HepG2 (cell line): ENCODE measurements at regions not wholly inside any gene's neighbourhood (a gene's known extent, or its start where the extent isn't known, plus 50 kb on each side); places are given as distances from the start of the nearest gene placed in this dataset.
"Not testable (repeated sequence)": the region's sequence is repeated elsewhere in the genome, so short reads cannot be mapped to it uniquely, and the experiment has no call there.

Source experiments
- ATAC-seq: fragments of 200-7000 bp; cut with Tn5 transposase; 3 replicates; pipeline ENCODE4 v1.9.1; 2020; ENCODE audit warnings: mild to moderate bottlenecking, moderate library complexity
- BruUV-seq: library from RNA; stranded (reverse); fragments of 400-500 nt; replicated peaks from 2 replicates; lab custom pipeline; 2021; lab: Mats Ljungman, UMichigan
- CTCF ChIA-PET: fragments of 300-600 bp; formaldehyde crosslinking; extraction: SDS; loops from one replicate; lab custom pipeline; 2021; ENCODE audit warnings: low total read pairs, inconsistent platforms, low intra/inter-chr PET ratio; lab: Yijun Ruan, JAX
- POLR2A ChIA-PET: fragments of 350-600 bp; sonication (Branson Sonifier 250); formaldehyde crosslinking; loops from one replicate; lab custom pipeline; 2020; ENCODE audit warnings: antibody characterized with exemption, inconsistent platforms; lab: Yijun Ruan, JAX
- DNase-seq: peaks from one replicate; pipeline ENCODE4 v3.0.0-alpha.2; 2015; ENCODE audit warnings: low spot score
- FAIRE-seq: peaks from 3 replicates; lab custom pipeline; 2011; peaks lifted over from hg19 to GRCh38; lab: Jason Lieb, UNC
- H2AFZ ChIP-seq: one replicate; pipeline ENCODE4 v1.6.1; 2011; ENCODE audit warnings: low read length, inconsistent platforms
- H3K27ac ChIP-seq: fragments of 300-600 bp; 3 replicates; pipeline ENCODE4 v1.8.0; 2011; ENCODE audit warnings: mixed run types, mild to moderate bottlenecking, mixed read lengths, low read length, inconsistent platforms; ENCODE audit not compliant: insufficient read depth; ENCODE audit errors: extremely low read length
- H3K27me3 ChIP-seq, 2 experiments: fragments of 200-600 bp in 1 of 2; 2 replicates in 1 of 2; 3 replicates in 1 of 2; pipeline versions ENCODE4 v1.6.0 to v1.8.0; 2011; ENCODE audit warnings: low read length in 2 of 2, mild to moderate bottlenecking in 2 of 2, moderate library complexity in 2 of 2, inconsistent platforms in 1 of 2; ENCODE audit not compliant: insufficient read depth in 2 of 2, control insufficient read depth in 1 of 2
- H3K36me3 ChIP-seq, 2 experiments: fragments of 200-600 bp in 1 of 2; replicated peaks in 1 of 2; 2 replicates in 1 of 2; 3 replicates in 1 of 2; pipeline versions ENCODE4 v1.5.1 to v1.8.0; 2011; ENCODE audit warnings: low read length in 2 of 2, inconsistent platforms in 1 of 2; ENCODE audit not compliant: insufficient read depth in 2 of 2, control insufficient read depth in 1 of 2
- H3K4me1 ChIP-seq: 2 replicates; pipeline ENCODE4 v1.5.1; 2012; ENCODE audit warnings: low read length, inconsistent platforms; ENCODE audit not compliant: insufficient read depth
- H3K4me2 ChIP-seq: 2 replicates; pipeline ENCODE4 v1.6.0; 2011; ENCODE audit warnings: low read depth, low read length, inconsistent platforms
- H3K4me3 ChIP-seq, 3 experiments: fragments of 200-600 bp in 1 of 3; sonication (generic), shearing (Covaris generic) in 1 of 3; replicated peaks in 1 of 3; 2 replicates each; pipeline ENCODE4 v1.5.1; 2011 to 2016; ENCODE audit warnings: low read length in 3 of 3, inconsistent platforms in 2 of 3, low read depth in 2 of 3, mild to moderate bottlenecking in 2 of 3, control low read depth in 1 of 3, mixed read lengths in 1 of 3; ENCODE audit not compliant: insufficient read depth in 1 of 3
- H3K79me2 ChIP-seq: one replicate; pipeline ENCODE4 v1.6.1; 2011; ENCODE audit warnings: low read length, inconsistent platforms; ENCODE audit not compliant: insufficient read depth
- H3K9ac ChIP-seq: 2 replicates; pipeline ENCODE4 v1.6.0; 2011; ENCODE audit warnings: mild to moderate bottlenecking, low read depth, low read length, inconsistent platforms; ENCODE audit not compliant: insufficient read depth
- H3K9me3 ChIP-seq: 2 replicates; pipeline ENCODE4 v1.5.1; 2012; ENCODE audit warnings: mild to moderate bottlenecking, low read length
- H4K20me1 ChIP-seq: 2 replicates; pipeline ENCODE4 v1.6.0; 2011; ENCODE audit warnings: inconsistent platforms, mild to moderate bottlenecking, low read length, moderate library complexity; ENCODE audit not compliant: insufficient read depth
- FOXM1 ChIP-seq: sonication (generic); formaldehyde crosslinking; IDR thresholded peaks from 2 replicates; pipeline ENCODE4 v1.5.0; 2020; ENCODE audit warnings: missing genetic modification reagents
- HDAC1 ChIP-seq: sonication (generic); formaldehyde crosslinking; IDR thresholded peaks from 2 replicates; pipeline ENCODE4 v1.5.1; 2020; ENCODE audit warnings: mild to moderate bottlenecking, missing genetic modification reagents
- MAFF ChIP-seq: IDR thresholded peaks from 2 replicates; pipeline ENCODE4 v1.6.1; 2011; ENCODE audit warnings: low read depth, low read length, improper control_type of control experiment
- MAFK ChIP-seq, 2 experiments: IDR thresholded peaks in 1 of 2; conservative IDR thresholded peaks in 1 of 2; 2 replicates each; pipeline ENCODE4 v1.6.1; 2011; ENCODE audit warnings: improper control_type of control experiment in 2 of 2, low read length in 2 of 2
- MZF1 ChIP-seq: sonication (generic); formaldehyde crosslinking; IDR thresholded peaks from 2 replicates; pipeline ENCODE4 v1.8.1; 2023; ENCODE audit warnings: mild to moderate bottlenecking, missing genetic modification reagents, borderline replicate concordance
- NCOA2 ChIP-seq: sonication (generic); formaldehyde crosslinking; IDR thresholded peaks from 2 replicates; pipeline ENCODE4 v1.8.0; 2022; ENCODE audit warnings: inconsistent platforms
- PRMT3 ChIP-seq: sonication (generic); formaldehyde crosslinking; IDR thresholded peaks from 2 replicates; pipeline ENCODE4 v1.8.1; 2022; ENCODE audit warnings: low read depth, mild to moderate bottlenecking, moderate library complexity, missing genetic modification reagents, borderline replicate concordance
- TFDP1 ChIP-seq: IDR thresholded peaks from 2 replicates; pipeline ENCODE4 v1.6.1; 2016; ENCODE audit warnings: missing compliant biosample characterization, missing genetic modification reagents, borderline replicate concordance
- TOE1 ChIP-seq: sonication (generic); formaldehyde crosslinking; IDR thresholded peaks from 2 replicates; pipeline ENCODE4 v1.4.0; 2020; ENCODE audit warnings: mild to moderate bottlenecking, missing genetic modification reagents
- ZBTB33 ChIP-seq: sonication (generic); formaldehyde crosslinking; IDR thresholded peaks from 2 replicates; pipeline ENCODE4 v1.4.0; 2020; ENCODE audit warnings: missing genetic modification reagents
- ZBTB38 ChIP-seq: sonication (generic); formaldehyde crosslinking; IDR thresholded peaks from 2 replicates; pipeline ENCODE4 v1.5.1; 2020; ENCODE audit warnings: mild to moderate bottlenecking, missing genetic modification reagents
- ZBTB7A ChIP-seq: sonication (generic); formaldehyde crosslinking; IDR thresholded peaks from 2 replicates; pipeline ENCODE4 v1.8.0; 2022; ENCODE audit warnings: mild to moderate bottlenecking, missing genetic modification reagents
- ZFP1 ChIP-seq: IDR thresholded peaks from 2 replicates; pipeline ENCODE4 v1.6.1; 2016
- ZNF275 ChIP-seq: sonication (generic); formaldehyde crosslinking; IDR thresholded peaks from 2 replicates; pipeline ENCODE4 v1.8.0; 2022; ENCODE audit warnings: missing genetic modification reagents, mild to moderate bottlenecking, inconsistent platforms, borderline replicate concordance
- WGBS: methylation state at CpG from one replicate; pipeline ENCODE4 v1.1.6; 2017; ENCODE audit warnings: low lambda C conversion rate; 5-methylcytosine and 5-hydroxymethylcytosine counted together
- in situ Hi-C: cut with HindIII; loops from 2 replicates; pipeline ENCODE4 v1.10.0; 2017; ENCODE audit warnings: low pct_unique_long_range_greater_than_20kb; ENCODE audit not compliant: extremely low pct_ligation_motif_present
- intact Hi-C: fragments of 100-400 bp; cut with micrococcal nuclease; formaldehyde crosslinking; loops from one replicate; pipeline ENCODE4 v1.10.0; 2022; ENCODE audit not compliant: unreplicated experiment

- H3K9me3 ChIP-seq, FAIRE-seq, CTCF ChIA-PET, H2AFZ ChIP-seq, ATAC-seq, H3K79me2 ChIP-seq, BruUV-seq, H3K4me3 ChIP-seq, intact Hi-C loops, DNase-seq, POLR2A ChIA-PET, H4K20me1 ChIP-seq, H3K36me3 ChIP-seq, in situ Hi-C loops, H3K27me3 ChIP-seq, H3K9ac ChIP-seq, H3K4me2 ChIP-seq, H3K27ac ChIP-seq: not testable (repeated sequence)
- TF ChIP-seq MAFF = peak; percentile 75
- peak; percentile 72 to 73 for TF ChIP-seq MAFK (conservative IDR thresholded peaks at IDR 0.05 in 1 of 2, IDR thresholded peaks at IDR 0.05 in 1 of 2; ENCODE audit: low read length in 2 of 2)
- WGBS = 97% methylated on average over 5 of the region's 5 CpGs
- H3K4me1 ChIP-seq = peaks cover 46% of the 10 kb centered on the region
Measured at GRCh38 chr6:137718903-137719302, 148.2 kb upstream of the TNFAIP3 start.

GRCh38 chr6:137722749-137723272 lies 144.2 kb upstream of the TNFAIP3 start:
- H3K4me3 ChIP-seq = no peak overlapping the region; a peak in 1 of 6 replicates
- H4K20me1 ChIP-seq = no peaks in the 10 kb centered on the region
- ATAC-seq (peak; percentile 10), DNase-seq (no peak), FAIRE-seq (no peak)
- peak overlapping the region; percentile 82 for H3K9ac ChIP-seq
- H3K4me1 ChIP-seq = peaks cover 71% of the 10 kb centered on the region
- 63% methylated on average over 5 of the region's 5 CpGs for WGBS
- ChIA-PET CTCF (interaction anchor here (1.1 to 2.2 kb wide), 2 partner anchors 15 to 144 kb away, joined by 5 to 9 read pairs; partner anchors contain the start of gene TNFAIP3), POLR2A (interaction anchor here (1.0 to 3.7 kb wide), 14 partner anchors 10 to 382 kb away, joined by 3 to 42 read pairs (median 6); partner anchors contain the start of gene TNFAIP3)
- H3K4me2 ChIP-seq = peak overlapping the region; percentile 48
- H2AFZ ChIP-seq = no peak overlapping the region
- H3K9me3 ChIP-seq = no peaks in the 10 kb centered on the region
- H3K27ac ChIP-seq = peak overlapping the region; percentile 98
- intact Hi-C loops = loop anchor here (1.0 to 2.0 kb wide), 3 partner anchors 9 to 72 kb away; no protein-coding TSS in a partner anchor
- H3K36me3 ChIP-seq = no peaks in the 10 kb centered on the region
- in situ Hi-C loops = no loop called here
- H3K79me2 ChIP-seq = no peaks in the 10 kb centered on the region
- H3K27me3 ChIP-seq = no peaks in the 10 kb centered on the region
- BruUV-seq = TSS peak; percentile 98
- no peak; the same call in 1 of the 2 replicates for TF ChIP-seq TOE1 (CRISPR knock-in tag)
- no peak for TF ChIP-seq ZBTB7A (CRISPR knock-in tag)
- TF ChIP-seq ZBTB33 (CRISPR knock-in tag) = no peak
- TF ChIP-seq FOXM1 (CRISPR knock-in tag) = no peak
- no peak for TF ChIP-seq PRMT3 (CRISPR knock-in tag)
- no peak for TF ChIP-seq HDAC1 (CRISPR knock-in tag)
- no peak for TF ChIP-seq TFDP1 (CRISPR knock-in tag)
- no peak for TF ChIP-seq MZF1 (CRISPR knock-in tag)
- TF ChIP-seq ZNF275 = 0 out of 2 replicates have a peak, but pooled peaks have one; percentile 74
- TF ChIP-seq NCOA2 (CRISPR knock-in tag) = no peak
- TF ChIP-seq ZBTB38 (CRISPR knock-in tag) = 0 out of 2 replicates have a peak, but pooled peaks have one; percentile 5
- no peak for TF ChIP-seq ZFP1 (CRISPR knock-in tag)
